KOPT-K1 (cell line): ENCODE measurements at regions not wholly inside any gene's neighbourhood (a gene's known extent, or its start where the extent isn't known, plus 50 kb on each side); places are given as distances from the start of the nearest gene placed in this dataset.

Experiments used
- H3K27ac ChIP-seq: fragments of 200-600 bp; sonication (generic); 2 replicates; pipeline ENCODE4 v1.5.1; 2016; ENCODE audit warnings: antibody characterized with exemption, mild to moderate bottlenecking, low read depth, low read length; ENCODE audit not compliant: poor library complexity, severe bottlenecking
- H3K36me3 ChIP-seq: fragments of 200-600 bp; sonication (generic); 2 replicates; pipeline ENCODE4 v1.5.1; 2017; ENCODE audit warnings: antibody characterized with exemption, mild to moderate bottlenecking, low read length, moderate library complexity; ENCODE audit not compliant: insufficient read depth
- H3K9me3 ChIP-seq: fragments of 200-600 bp; sonication (generic); 2 replicates; pipeline ENCODE4 v1.5.1; 2017; ENCODE audit warnings: antibody characterized with exemption, low read length, mild to moderate bottlenecking; ENCODE audit not compliant: insufficient read depth, poor library complexity, severe bottlenecking

DNA sequence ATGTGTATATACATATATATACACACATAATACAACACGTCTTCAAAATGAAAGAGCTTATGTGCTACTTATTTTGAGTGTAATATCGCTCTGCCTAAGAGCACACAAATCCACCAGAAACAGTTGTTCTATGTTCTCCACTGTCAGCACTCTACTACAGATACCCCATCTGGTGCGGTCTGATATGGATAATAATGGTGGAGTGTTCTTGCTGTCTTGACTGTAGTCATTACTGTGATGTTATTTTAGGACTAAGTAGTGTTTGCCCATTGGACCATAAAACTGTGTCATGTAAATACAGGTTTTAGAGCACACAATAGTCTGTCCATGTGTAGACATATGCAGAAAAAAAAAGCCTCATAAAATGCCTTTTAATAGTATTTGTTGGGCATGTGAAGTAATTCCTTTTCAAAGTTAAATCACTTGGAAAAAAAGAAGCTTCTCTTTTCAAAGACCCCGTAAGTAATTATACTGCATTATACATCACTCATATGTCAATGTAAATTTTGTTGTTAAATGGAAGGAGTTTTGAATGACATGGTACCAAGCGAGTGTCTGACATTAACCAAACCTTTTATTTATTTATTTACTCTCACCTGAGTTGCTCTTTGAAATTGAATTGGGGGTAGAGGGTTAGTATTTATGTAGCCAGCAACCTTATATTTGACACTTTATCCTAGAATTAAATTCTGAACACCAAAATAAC lies 1249.2 kb upstream of the ZEB2 start:
- H3K36me3 ChIP-seq: no peaks in the 10 kb centered on the region
- H3K27ac ChIP-seq: no peak overlapping the region
- H3K9me3 ChIP-seq: no peaks in the 10 kb centered on the region

DNA sequence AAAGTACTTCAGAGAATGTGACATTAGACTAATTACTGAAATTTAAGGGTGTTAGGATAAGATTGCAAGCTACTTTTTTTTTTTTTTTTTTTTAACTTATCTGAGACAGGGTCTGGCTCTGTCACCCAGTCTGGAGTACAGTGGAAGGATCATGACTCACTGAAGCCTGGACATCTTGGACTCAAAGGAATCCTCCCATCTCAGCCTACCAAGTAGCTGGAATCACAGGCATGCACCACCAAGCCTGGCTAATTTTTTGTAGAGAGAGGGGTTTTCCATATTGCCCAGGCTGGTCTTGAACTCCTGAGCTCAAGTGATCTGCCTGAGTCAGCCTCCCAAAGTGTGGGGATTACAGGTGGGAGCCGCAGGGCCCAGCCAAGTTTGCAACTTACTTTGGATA lies 1246.0 kb upstream of the ZEB2 start:
- no peak overlapping the region for H3K27ac ChIP-seq
- no peaks in the 10 kb centered on the region for H3K9me3 ChIP-seq
- no peaks in the 10 kb centered on the region for H3K36me3 ChIP-seq

DNA sequence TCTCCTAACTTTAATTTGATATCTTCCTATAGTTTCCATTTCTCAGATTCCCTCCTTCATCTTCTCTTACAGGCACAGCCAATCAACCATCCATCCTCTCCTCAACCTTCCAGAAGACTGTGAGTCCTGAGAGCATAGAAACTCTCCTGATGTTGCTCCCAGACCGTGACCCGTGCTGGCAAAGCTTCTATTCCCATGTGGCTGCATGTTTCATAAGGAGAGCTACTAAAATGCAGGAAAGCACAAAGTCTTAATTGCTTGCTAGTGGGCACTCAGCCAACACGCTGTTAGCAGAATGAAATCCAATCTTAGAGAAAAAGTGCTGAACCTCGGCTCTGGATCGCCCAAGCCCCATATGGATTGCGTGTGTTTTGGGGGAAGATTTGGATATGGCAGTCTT lies 1244.7 kb upstream of the ZEB2 start:
- Histone ChIP-seq H3K27ac (no peak overlapping the region), H3K36me3 (no peaks in the 10 kb centered on the region), H3K9me3 (no peaks in the 10 kb centered on the region)

DNA sequence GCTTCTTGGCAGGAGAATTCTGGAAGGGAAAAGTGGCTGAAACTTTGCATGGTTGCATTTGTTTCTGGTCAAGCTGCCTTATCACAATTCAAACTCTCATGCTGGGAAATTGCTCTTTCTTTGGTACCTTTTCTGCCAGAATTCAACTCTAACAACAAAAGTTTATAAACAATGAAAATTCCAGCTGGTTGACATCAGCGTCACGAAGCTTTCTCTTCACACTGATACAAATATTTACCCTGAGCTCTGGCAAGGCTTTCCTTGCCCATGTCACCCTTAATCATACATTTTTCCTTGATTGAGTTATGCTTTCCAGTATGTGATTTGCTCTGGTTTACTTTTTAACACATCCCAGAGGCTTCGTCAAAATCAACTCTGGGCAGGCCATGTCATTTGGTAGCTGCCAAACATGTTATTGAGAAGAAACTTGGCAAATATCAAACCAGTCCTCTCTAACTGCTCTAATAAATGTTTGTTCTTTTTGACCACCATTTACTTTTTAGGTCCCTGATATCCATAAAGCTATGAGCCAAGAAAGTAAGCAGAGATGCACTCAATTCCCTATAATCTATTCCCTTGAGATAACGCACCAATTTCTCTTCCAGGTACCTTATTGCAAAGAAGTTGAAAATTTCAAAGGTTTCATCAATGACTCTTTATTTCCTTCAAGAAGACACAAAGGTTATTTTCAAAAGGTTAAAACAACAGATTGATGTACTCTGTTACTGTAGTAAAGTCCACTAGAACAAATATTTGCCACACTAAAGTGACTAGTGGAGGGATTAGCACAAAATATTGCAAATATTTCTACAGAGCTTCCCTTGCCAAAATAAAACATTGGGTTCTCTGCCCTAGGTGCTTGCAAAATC lies 1241.1 kb upstream of the ZEB2 start:
- no peaks in the 10 kb centered on the region for H3K36me3 ChIP-seq
- H3K27ac ChIP-seq: no peak overlapping the region
- no peaks in the 10 kb centered on the region for H3K9me3 ChIP-seq

DNA sequence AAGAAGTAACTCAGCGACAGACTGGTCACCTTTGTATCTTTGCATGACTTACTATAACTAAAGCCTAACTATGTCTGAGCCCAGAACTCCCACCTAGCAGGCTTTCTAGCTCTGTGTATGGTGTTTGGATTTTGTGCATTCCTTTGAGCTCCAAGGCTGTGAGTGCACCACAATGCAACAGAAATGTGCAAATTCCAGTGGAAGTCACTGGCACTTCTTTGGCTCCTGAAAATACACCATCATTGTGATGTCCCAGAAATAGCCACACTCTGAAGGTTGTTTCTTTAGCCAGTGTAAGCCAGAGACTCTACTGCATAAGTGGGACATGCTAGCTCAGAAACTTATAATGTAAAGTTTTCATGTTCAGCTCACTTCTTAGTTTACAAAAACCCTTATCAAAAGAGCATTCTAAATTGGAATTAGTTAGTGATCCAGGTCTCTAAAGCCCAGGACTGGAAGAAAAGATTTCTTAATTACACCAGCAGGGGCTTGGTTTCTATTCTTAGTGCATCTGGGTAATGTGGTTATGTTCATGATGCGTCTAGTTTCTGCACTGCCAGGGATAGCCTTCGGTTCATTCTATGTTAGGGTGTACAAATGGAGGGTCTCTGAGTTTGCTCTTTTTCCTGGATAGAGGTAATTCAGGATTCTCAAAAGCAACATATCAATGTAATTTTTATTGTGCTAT lies 1239.5 kb upstream of the ZEB2 start:
- H3K36me3 ChIP-seq: no peaks in the 10 kb centered on the region
- H3K9me3 ChIP-seq: no peaks in the 10 kb centered on the region
- no peak overlapping the region for H3K27ac ChIP-seq

DNA sequence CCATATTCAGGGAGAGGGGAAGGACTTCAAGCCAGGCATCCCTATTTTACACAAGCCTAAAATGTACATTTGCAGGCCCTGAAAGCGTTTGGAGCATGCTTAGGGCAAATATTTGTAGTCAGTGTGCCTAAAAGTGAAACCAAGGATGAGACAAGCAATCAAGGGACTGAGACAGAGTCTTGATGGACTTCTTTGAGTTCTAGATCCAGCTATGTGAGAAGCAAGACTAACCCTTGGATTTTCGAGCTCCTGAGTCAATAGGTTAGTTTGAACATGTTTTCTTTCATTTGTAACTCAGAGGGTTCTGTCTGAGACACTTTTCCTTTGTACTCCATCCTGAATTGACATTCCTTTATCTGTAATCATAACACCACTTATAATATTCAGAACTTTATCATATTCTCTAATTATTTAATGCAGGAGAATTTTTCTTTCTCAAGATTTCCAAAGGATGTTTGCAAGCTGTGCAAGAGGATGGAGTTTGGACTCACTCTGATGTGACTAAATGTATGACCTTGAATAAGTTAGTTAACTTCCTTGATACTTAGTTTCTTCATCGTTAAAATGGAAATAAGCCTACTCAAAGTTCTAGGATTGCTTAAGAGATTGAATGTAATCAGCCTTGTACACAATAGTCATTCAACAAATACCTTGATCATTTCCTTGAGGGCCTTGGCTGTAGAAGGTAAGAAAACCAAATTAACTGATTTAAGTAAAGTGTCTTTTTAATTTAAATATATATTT lies 1237.8 kb upstream of the ZEB2 start:
- no peak overlapping the region for H3K27ac ChIP-seq
- no peaks in the 10 kb centered on the region for H3K36me3 ChIP-seq
- no peaks in the 10 kb centered on the region for H3K9me3 ChIP-seq

DNA sequence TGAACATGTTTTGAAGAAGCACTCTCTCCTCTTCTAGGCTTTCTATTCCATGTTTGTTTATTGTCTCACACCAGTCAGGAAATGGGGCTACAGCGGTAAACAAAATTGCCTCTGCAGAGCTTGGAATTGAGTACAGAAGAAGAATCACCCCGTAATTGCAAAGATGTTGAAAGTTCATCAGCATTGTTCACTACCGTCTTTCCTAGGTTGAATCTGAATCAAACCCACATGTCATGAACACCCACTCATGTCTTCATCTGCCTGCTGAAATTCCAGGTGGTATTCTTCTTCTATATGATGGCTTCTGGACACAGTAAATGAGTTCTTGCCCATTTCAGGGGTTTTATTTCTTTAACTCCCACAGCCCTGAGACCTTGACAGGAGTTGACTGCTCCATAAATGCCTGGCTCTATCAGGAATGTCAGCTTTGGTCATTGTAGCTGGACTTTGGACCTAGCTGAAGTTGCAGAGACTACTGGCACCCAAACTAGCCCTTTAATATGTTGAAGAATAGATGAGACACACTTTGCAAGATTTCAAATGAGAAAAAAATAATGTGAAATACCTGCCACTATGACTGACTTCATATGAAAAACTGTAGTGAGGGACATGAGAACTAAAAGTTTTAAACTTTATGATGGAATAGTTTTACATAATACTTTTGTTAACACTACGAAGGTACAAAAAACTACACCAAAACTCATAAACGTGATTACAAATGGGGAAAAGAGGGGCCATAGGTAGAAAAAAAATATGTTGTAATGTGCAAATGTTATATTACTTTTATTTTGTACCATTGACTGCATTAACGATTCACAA lies 1235.3 kb upstream of the ZEB2 start:
- Histone ChIP-seq H3K36me3 (no peaks in the 10 kb centered on the region), H3K9me3 (no peaks in the 10 kb centered on the region), H3K27ac (no peak overlapping the region)

DNA sequence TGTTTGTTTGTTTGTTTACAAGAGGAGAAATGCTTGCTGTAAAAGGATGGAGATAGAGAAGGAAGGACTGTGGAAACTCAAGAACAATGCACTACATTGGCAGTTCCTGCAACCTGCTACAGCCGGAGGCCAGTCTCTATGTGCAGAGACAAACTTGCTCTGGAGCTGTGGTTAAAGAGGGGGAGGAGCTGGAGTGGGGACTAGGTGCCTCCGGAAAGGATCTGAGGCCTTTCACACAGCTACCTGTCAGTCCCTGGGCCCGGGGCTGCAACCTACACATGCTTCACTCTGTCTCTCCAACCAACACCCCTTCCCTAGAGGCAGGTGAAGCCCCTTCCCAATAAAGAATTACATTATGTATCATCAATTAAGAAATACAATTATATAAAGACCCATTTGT lies 1234.0 kb upstream of the ZEB2 start:
- H3K9me3 ChIP-seq: no peaks in the 10 kb centered on the region
- no peak overlapping the region for H3K27ac ChIP-seq
- no peaks in the 10 kb centered on the region for H3K36me3 ChIP-seq

DNA sequence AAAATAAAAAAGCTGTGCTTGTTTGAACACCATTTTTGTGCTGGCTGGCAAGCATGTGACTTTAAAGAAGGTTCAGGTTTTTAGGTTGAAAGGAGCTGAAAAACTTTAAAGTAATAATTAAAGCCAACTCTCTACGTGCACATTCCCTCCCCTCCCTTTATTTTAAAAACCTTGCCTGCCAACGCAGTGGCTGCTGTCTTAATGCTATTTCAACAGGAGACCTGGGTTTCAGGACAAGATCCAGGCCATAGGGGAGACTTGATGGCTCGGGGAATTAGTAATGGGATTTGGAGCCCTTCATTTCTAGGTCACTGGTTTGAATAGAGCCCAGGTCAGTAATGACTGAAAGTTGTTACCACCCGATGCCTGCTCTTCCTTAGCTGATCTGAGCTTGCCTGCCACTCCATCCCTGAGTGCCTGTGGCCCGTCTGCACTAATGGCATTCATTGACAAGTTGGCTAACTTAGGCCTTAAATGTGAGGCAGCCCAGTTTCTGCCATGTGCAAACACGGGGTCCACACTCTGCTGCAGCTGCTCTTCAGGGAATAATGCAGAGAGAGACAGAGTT lies 1233.2 kb upstream of the ZEB2 start:
- Histone ChIP-seq H3K27ac (no peak overlapping the region), H3K9me3 (no peaks in the 10 kb centered on the region), H3K36me3 (no peaks in the 10 kb centered on the region)

DNA sequence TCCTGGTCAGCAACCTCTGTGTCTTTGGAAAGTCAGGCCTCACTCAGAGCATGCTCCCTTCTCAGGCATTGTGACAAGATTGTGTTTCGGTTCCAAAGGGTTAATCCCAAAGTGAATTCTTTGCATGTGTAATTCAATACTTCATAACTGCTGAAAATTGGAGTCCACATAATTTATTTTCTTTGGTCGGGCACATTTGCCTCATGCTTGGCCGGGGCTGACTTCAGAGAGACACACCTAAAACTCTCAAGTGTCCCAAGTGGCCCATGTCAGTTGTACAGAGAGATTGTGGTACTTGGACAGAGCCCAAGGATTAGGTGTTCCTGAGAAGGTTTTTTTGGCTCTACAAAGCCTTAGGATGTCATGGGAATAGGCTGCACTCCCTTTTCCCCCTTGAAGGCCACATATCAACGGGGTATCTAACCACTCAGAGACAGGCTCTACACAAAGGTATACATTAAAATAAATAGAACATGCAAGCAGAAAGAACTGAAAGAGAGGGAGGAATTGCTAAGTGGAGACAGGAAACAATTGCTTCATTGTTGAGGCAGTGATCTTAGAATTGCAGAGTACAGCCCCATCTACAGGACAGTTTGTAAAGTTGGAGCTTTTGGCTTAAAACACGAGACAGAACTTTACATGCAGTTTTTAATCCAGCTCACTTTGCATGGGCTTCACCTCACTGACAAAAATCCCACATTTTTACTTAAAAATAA lies 1232.3 kb upstream of the ZEB2 start:
- H3K27ac ChIP-seq: no peak overlapping the region
- H3K36me3 ChIP-seq: no peaks in the 10 kb centered on the region
- no peaks in the 10 kb centered on the region for H3K9me3 ChIP-seq

DNA sequence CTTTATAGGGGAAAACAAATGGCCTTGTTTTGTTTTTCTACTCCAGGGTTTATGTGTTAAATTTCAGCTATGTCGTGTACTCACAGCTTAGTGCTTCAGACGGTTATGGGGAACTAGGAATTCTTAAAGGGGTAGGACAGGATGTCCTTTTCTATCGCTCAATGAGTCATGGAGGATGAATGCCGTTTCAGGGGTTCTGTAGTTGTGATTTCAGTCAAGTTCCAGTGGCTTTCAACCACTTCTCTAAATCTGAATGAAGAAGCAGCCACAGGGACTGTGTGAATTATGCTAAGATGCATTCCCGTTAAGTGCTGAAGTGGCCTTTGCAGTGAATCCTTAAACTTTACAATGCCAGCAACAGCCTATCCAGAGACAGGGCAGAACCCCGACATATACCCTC lies 1231.7 kb upstream of the ZEB2 start:
- no peak overlapping the region for H3K27ac ChIP-seq

DNA sequence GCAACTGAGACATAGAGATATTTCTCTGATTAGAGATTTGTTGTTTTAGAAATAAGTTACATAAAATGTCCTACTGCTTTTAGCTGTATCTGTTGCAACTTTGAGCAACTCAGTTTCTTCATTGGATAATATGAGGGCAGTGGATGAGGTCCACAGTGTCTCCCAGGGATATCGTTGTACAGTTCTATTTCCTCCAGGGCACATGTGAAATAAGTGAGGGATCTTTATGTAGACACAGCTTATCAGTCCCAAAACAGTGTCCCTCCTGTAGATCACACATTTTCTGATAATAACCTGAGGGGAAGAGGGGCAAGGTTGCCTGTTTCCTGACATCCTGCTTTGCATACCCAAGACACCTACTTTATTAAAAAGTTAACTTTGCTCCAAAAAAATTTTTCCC lies 1231.2 kb upstream of the ZEB2 start:
- no peak overlapping the region for H3K27ac ChIP-seq
- H3K36me3 ChIP-seq: no peaks in the 10 kb centered on the region

More for the DNA sequence above, 1231.7 kb upstream of the ZEB2 start:
- no peaks in the 10 kb centered on the region for H3K9me3 ChIP-seq
- no peaks in the 10 kb centered on the region for H3K36me3 ChIP-seq

DNA sequence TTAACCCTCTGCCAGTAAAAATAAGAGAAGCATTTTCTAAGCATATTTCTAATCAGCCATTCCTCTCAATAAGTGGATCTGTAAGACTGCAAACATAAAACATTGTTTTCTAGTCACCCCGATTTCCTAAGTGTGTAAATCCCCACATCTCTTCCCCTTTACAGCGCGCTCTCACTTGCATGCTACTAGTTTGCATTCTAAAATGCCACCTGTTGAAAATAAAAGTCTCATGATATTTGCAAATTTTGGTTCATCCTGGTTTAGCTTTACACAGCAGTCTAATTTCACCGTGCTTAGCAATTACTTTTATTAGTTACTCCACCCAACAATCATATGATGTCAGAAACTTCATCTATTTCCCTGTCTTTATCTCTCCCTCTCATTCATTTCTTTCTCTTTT lies 1230.7 kb upstream of the ZEB2 start:
- no peak overlapping the region for H3K27ac ChIP-seq
- no peaks in the 10 kb centered on the region for H3K9me3 ChIP-seq
- no peaks in the 10 kb centered on the region for H3K36me3 ChIP-seq

More for the DNA sequence above, 1231.2 kb upstream of the ZEB2 start:
- no peaks in the 10 kb centered on the region for H3K9me3 ChIP-seq
